ENCODE measurements at regions not wholly inside any gene's neighbourhood (a gene's known extent, or its start where the extent isn't known, plus 50 kb on each side); places are given as distances from the start of the nearest gene placed in this dataset.

DNA sequence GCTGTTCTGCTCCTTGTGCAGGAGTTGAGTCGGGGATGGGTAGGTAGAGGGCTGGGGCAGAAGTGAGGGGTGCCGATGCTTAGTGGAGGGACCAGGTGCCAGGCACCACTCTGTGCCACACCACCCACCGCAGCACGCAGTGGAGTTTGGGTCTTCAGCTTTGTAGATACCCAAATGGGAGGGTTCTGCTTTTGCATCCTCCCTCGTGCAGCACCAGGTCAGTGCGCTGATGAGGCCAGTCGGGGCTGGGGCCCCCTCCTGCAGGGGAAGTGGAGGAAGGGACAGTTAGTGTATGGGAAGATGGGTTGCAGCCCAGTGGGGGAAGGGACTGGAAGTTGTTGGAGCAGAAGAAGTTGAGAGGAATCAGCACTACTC, 244.0 kb downstream of the RHOU start:
- DNase-seq, result no peak

DNA sequence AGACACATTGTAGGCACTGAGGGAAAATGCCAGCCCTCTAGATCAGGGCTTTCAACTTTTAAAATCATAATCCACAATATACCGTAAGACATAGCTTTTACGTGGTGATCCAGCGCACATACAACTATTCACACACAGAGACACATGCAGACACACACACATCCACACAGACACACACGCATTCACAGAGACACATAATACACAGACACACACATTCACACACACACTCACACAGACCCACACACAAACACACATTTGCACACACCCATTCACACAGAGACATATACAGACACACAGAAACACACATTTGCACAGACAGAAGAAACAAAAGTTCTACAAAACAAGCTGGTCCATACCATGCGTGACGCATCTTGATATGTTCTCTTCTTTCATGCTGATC, 244.5 kb downstream of the RHOU start:
- no peak for DNase-seq

GRCh38 chr1:228980232-228980937, 245.1 kb downstream of the RHOU start:
- no peak for DNase-seq

GRCh38 chr1:228982637-228983036, 247.4 kb downstream of the RHOU start:
- DNase-seq, result no peak

GRCh38 chr1:228983231-228983660, 248.0 kb downstream of the RHOU start:
- no peak for DNase-seq

DNA sequence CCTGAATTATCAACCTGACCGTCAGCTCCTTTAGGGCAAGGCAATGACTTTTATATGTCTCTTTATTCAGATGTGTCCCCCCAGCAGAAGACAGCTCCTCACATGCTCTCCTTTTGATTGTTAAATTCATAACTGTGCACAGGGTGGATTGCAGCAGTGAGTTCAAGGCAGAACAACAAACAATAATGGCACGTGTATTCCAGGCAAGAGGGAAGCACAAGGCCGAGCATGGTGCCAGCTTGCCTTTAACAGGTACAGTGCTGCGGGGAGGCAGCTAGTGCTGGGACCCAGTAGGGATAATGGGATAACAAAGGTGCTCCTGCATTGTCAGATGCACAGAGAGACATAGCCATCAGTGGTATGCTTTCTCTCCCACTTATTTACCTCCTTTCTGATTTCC, 248.4 kb downstream of the RHOU start:
- DNase-seq, result no peak

GRCh38 chr1:228984107-228984506, 248.8 kb downstream of the RHOU start:
- no peak for DNase-seq

DNA sequence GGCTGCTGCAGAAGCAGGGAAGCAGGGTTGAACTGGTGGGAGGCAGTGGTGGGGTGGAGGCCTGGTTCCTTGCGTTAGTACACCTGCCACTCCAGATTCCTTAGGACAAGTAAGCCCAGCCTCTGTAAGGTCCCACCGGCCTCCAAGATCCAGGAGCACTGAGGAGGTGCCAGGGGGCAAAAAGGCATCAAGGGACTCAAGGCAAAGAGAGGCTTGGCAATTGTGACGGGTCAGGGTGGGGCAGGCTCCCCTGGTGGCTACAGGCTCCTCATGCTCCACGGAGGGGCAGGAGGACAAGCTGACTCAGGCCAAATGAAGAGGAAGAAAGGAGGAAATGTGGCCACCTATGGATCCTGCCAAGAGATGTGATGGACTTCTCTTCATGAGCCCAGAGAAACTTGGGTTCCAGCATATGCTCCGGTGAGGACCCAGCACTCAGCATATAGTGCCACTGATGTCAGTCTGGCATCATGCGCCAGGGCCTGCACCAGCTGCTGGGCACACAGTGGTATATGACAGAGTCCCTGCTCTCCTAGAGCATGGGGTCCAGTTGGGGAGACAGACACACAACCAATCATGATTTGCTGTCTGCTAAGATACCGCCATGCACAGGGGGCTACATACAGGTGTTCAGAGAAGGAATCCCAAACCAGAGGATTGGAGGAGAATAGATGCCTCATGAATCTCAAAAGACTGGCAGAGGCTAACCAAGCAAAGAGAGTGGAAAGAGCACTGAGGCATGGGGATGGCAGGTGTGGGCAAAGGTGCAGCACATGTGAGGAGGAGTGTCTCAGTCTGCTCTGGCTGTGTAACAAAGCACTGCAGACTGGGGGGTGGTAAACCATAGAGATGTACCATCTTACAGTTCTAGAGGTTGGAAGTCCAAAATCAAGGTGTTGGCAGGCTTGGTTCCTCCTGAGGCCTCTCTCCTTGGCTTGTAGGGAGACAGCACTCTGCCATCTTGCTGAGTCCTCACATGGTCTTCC, 249.7 kb downstream of the RHOU start:
- no peak for DNase-seq

DNA sequence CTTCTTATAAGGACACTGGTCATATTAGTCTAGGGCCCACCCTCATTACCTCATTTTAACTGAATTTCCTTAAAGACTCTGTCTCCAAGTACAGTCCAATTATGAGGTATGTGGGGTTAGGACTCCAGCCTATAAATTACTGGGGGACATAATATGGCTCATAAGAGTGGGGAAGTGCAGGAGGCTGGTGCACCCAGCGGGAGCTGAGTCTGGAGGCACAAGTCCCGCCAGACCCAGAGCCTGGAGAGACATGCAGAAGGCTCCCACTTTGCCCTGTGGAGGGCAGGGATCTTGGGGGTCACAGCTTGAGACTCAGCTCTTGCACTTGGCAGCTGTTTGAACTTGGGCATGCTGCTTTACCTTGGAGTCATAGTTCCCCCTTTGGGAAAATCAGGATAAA, 250.4 kb downstream of the RHOU start:
- DNase-seq, result no peak

DNA sequence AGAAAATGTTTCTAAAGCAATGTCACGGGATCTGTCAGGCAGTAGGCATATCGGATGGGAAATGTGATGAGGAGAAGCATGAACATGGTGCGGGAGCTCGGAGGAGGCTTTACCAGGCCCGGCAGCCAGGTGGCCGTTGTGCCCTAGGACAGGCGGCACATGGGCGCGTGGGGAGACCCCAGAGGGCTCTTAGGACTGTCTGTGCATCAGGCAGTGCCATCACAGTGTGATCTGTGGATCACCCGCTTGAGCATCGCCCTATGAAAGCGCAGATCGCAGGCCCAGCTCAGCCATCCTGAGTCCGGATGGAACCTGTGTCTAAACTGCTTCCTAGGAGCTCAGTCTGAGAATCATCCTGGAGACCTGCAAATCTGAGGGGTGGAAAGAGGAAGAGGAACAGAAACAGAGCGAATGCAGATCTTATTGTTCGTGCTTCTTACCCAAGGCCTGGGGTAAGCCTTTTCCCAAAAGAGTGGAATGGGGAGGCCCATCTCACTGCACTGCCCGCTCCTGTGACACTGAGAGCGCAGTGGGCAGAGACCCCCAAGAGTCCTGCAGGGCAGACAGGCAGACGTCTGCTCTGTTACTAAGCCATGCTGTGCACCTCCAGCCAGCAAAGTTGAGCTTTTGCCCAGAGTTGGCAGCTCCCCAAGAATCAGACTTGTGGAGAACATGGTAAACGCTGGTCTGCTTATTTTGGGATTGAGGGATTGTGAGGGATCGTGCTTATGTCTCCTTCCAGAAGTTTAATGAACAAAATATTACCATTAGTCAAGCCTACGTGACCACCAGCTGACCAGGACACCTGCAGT, 251.0 kb downstream of the RHOU start:
- no peak for DNase-seq

- no peak for DNase-seq
These were observed 252.0 kb downstream of the RHOU start for GRCh38 chr1:228987286-228987685.

- no peak for DNase-seq
These were observed 252.6 kb downstream of the RHOU start for GRCh38 chr1:228987736-228988506.

- no peak for DNase-seq
These were observed 253.4 kb downstream of the RHOU start for GRCh38 chr1:228988664-228989063.

- no peak for DNase-seq
These were observed 253.9 kb downstream of the RHOU start for GRCh38 chr1:228989176-228989575.

GRCh38 chr1:228989676-228989991, 254.4 kb downstream of the RHOU start:
- DNase-seq, result no peak

GRCh38 chr1:228989992-228990827, 254.9 kb downstream of the RHOU start:
- peak; percentile 9 to 68 for DNase-seq

- no peak for DNase-seq
These were observed 255.8 kb downstream of the RHOU start for GRCh38 chr1:228990906-228991569.

- DNase-seq, result no peak
These were observed 256.8 kb downstream of the RHOU start for GRCh38 chr1:228992044-228992443.

- no peak for DNase-seq
These were observed 257.7 kb downstream of the RHOU start for GRCh38 chr1:228992907-228993535.

Measured in SHP77 (cell line).